H4 (cell line): ENCODE measurements at regions not wholly inside any gene's neighbourhood (a gene's known extent, or its start where the extent isn't known, plus 50 kb on each side); places are given as distances from the start of the nearest gene placed in this dataset.
A peak's percentile ranks its signal among the peaks of the same experiment; 100 is the strongest.

Source experiments
- DNase-seq: peaks from one replicate; pipeline ENCODE4 v3.0.0-alpha.2; 2015; ENCODE audit warnings: low spot score

GRCh38 chr3:86731501-86731901, 259.4 kb downstream of the VGLL3 start:
- DNase-seq = no peak

- no peak for DNase-seq
Observed at GRCh38 chr3:86723433-86723832, 267.5 kb downstream of the VGLL3 start.

GRCh38 chr3:86711634-86712033, 279.3 kb downstream of the VGLL3 start:
- no peak for DNase-seq

GRCh38 chr3:86708893-86709292, 282.1 kb downstream of the VGLL3 start:
- no peak for DNase-seq

GRCh38 chr3:86702381-86702958, 288.5 kb downstream of the VGLL3 start:
- no peak for DNase-seq

GRCh38 chr3:86695752-86696151, 295.2 kb downstream of the VGLL3 start:
- DNase-seq = no peak

GRCh38 chr3:86673991-86674390, 317.0 kb downstream of the VGLL3 start:
- DNase-seq = no peak

- no peak for DNase-seq
Observed at GRCh38 chr3:86661817-86662216, 329.1 kb downstream of the VGLL3 start.

- no peak for DNase-seq
Observed at GRCh38 chr3:86658876-86659275, 332.1 kb downstream of the VGLL3 start.

- DNase-seq = no peak
Observed at GRCh38 chr3:86654806-86655460, 336.0 kb downstream of the VGLL3 start.

GRCh38 chr3:86653661-86654205, 337.2 kb downstream of the VGLL3 start:
- no peak for DNase-seq

GRCh38 chr3:86648087-86648486, 342.9 kb downstream of the VGLL3 start:
- no peak for DNase-seq

- DNase-seq = no peak
Observed at GRCh38 chr3:86645756-86646155, 345.2 kb downstream of the VGLL3 start.

GRCh38 chr3:86634361-86634760, 356.6 kb downstream of the VGLL3 start:
- no peak for DNase-seq

GRCh38 chr3:86629511-86629910, 361.4 kb downstream of the VGLL3 start:
- no peak for DNase-seq

GRCh38 chr3:86624192-86624591, 366.8 kb downstream of the VGLL3 start:
- DNase-seq = no peak

GRCh38 chr3:86618706-86619105, 372.2 kb downstream of the VGLL3 start:
- no peak for DNase-seq

GRCh38 chr3:86605166-86605565, 385.8 kb downstream of the VGLL3 start:
- no peak for DNase-seq

- no peak for DNase-seq
Observed at GRCh38 chr3:86595696-86596095, 395.3 kb downstream of the VGLL3 start.

GRCh38 chr3:86594838-86595237, 396.1 kb downstream of the VGLL3 start:
- DNase-seq = no peak

- DNase-seq = no peak
Observed at GRCh38 chr3:86578071-86578470, 412.9 kb downstream of the VGLL3 start.

- DNase-seq = peak; percentile 39
Observed at GRCh38 chr3:86563400-86563970, 427.5 kb downstream of the VGLL3 start.

- no peak for DNase-seq
Observed at GRCh38 chr3:86562090-86562489, 428.9 kb downstream of the VGLL3 start.
